SK-N-SH treated with all-trans-retinoic acid at 6 μM for 48 hours (cell line): ENCODE measurements at regions not wholly inside any gene's neighbourhood (a gene's known extent, or its start where the extent isn't known, plus 50 kb on each side); places are given as distances from the start of the nearest gene placed in this dataset.

ENCODE experiments used
- CSDC2 ChIP-seq: fragments of 250-450 bp; sonication (Bioruptor Pico); IDR thresholded peaks from 2 replicates; pipeline ENCODE4 v1.5.0; 2020; ENCODE audit warnings: mild to moderate bottlenecking, moderate library complexity
- ESRRG ChIP-seq: fragments of 250-450 bp; sonication (Bioruptor Pico); IDR thresholded peaks from 2 replicates; pipeline ENCODE4 v1.6.1; 2021; ENCODE audit warnings: mild to moderate bottlenecking
- TOX ChIP-seq: fragments of 250-450 bp; sonication (Bioruptor Pico); IDR thresholded peaks from 2 replicates; pipeline ENCODE4 v1.8.0; 2021; ENCODE audit warnings: mild to moderate bottlenecking, moderate library complexity, borderline replicate concordance
- ZFP3 ChIP-seq: fragments of 250-450 bp; sonication (Bioruptor Pico); IDR thresholded peaks from 2 replicates; pipeline ENCODE4 v1.5.0; 2020; ENCODE audit warnings: mild to moderate bottlenecking, moderate library complexity
- ZNF565 ChIP-seq: fragments of 450-650 bp; formaldehyde crosslinking; conservative IDR thresholded peaks from 2 replicates; pipeline ENCODE4 v1.5.0; 2020; ENCODE audit warnings: low read depth, mild to moderate bottlenecking, moderate library complexity

GRCh38 chr20:20763650-20764049 lies 51.2 kb upstream of the RALGAPA2 start:
- TF ChIP-seq ESRRG (CRISPR knock-in tag) (no peak), CSDC2 (no peak), TOX (CRISPR knock-in tag) (no peak), ZNF565 (CRISPR knock-in tag) (no peak), ZFP3 (CRISPR knock-in tag) (no peak)
